HEK293 (cell line): ENCODE measurements at regions not wholly inside any gene's neighbourhood (a gene's known extent, or its start where the extent isn't known, plus 50 kb on each side); places are given as distances from the start of the nearest gene placed in this dataset.

Experiments used
- CTCF ChIA-PET: fragments of 350-600 bp; formaldehyde crosslinking; extraction: SDS; loops from one replicate; lab custom pipeline; 2021; ENCODE audit warnings: antibody characterized with exemption; lab: Yijun Ruan, JAX
- POLR2A ChIA-PET: fragments of 300-600 bp; formaldehyde crosslinking; extraction: SDS; loops from one replicate; lab custom pipeline; 2020; ENCODE audit warnings: antibody characterized with exemption, inconsistent platforms; lab: Yijun Ruan, JAX
- H3K27ac ChIP-seq: fragments of 200-500 bp; sonication (Bioruptor generic); 2 replicates; pipeline ENCODE4 v1.5.1; 2014; ENCODE audit warnings: low read depth, low read length, control low read depth, inconsistent platforms; ENCODE audit errors: extremely low read depth
- H3K36me3 ChIP-seq, 2 experiments: fragments of 200-500 bp in 1 of 2; sonication (Bioruptor generic) in 1 of 2; 1 replicate in 1 of 2; 2 replicates in 1 of 2; pipeline ENCODE4 v1.5.1; 2014 to 2017; ENCODE audit warnings: inconsistent platforms in 2 of 2, low read length in 2 of 2; ENCODE audit not compliant: control insufficient read depth in 2 of 2, insufficient read depth in 1 of 2
- H3K4me1 ChIP-seq: fragments of 200-500 bp; sonication (Bioruptor generic); 2 replicates; pipeline ENCODE4 v1.5.1; 2014; ENCODE audit warnings: mild to moderate bottlenecking, low read length, inconsistent platforms; ENCODE audit not compliant: control insufficient read depth, insufficient read depth
- H3K4me3 ChIP-seq: 2 replicates; pipeline ENCODE4 v1.5.1; 2011; ENCODE audit warnings: low read depth, mild to moderate bottlenecking, control low read depth, low read length, moderate library complexity
- H3K9me3 ChIP-seq: fragments of 200-500 bp; sonication (Bioruptor generic); 2 replicates; pipeline ENCODE4 v1.5.1; 2014; ENCODE audit warnings: low read depth, low read length, inconsistent platforms; ENCODE audit not compliant: control insufficient read depth, insufficient read depth
- GLIS1 ChIP-seq: fragments of 450-650 bp; formaldehyde crosslinking; IDR thresholded peaks from 2 replicates; pipeline ENCODE4 v1.5.1; 2016; ENCODE audit warnings: missing biosample characterization, missing genetic modification characterization
- KLF10 ChIP-seq: fragments of 450-650 bp; IDR thresholded peaks from 2 replicates; pipeline ENCODE4 v1.5.1; 2018; ENCODE audit warnings: missing biosample characterization, mild to moderate bottlenecking, missing genetic modification characterization
- SCRT1 ChIP-seq: fragments of 450-650 bp; formaldehyde crosslinking; IDR thresholded peaks from 2 replicates; pipeline ENCODE4 v1.5.1; 2016; ENCODE audit warnings: missing biosample characterization, missing genetic modification characterization, borderline replicate concordance
- ZNF114 ChIP-seq: fragments of 450-650 bp; formaldehyde crosslinking; IDR thresholded peaks from 2 replicates; pipeline ENCODE4 v1.5.0; 2017; ENCODE audit warnings: missing biosample characterization, missing genetic modification characterization
- ZNF571 ChIP-seq: fragments of 450-650 bp; formaldehyde crosslinking; IDR thresholded peaks from 2 replicates; pipeline ENCODE4 v1.5.0; 2017; ENCODE audit warnings: missing biosample characterization, missing genetic modification characterization
- ZNF658 ChIP-seq: fragments of 450-650 bp; formaldehyde crosslinking; IDR thresholded peaks from 2 replicates; pipeline ENCODE4; 2016; ENCODE audit warnings: missing biosample characterization, missing genetic modification characterization
- ZNF707 ChIP-seq: fragments of 450-650 bp; formaldehyde crosslinking; IDR thresholded peaks from 2 replicates; pipeline ENCODE4 v1.5.1; 2016; ENCODE audit warnings: missing biosample characterization, missing genetic modification characterization
- TF ChIP-seq, protein P1 (sequence below): fragments of 450-650 bp; formaldehyde crosslinking; conservative IDR thresholded peaks from 2 replicates; pipeline ENCODE4 v1.5.1; 2016; ENCODE audit warnings: low read depth, missing biosample characterization, missing genetic modification characterization
- TF ChIP-seq, protein P2 (sequence below): fragments of 450-650 bp; formaldehyde crosslinking; IDR thresholded peaks from 2 replicates; pipeline ENCODE4 v1.5.1; 2017; ENCODE audit warnings: missing biosample characterization, missing genetic modification characterization

DNA sequence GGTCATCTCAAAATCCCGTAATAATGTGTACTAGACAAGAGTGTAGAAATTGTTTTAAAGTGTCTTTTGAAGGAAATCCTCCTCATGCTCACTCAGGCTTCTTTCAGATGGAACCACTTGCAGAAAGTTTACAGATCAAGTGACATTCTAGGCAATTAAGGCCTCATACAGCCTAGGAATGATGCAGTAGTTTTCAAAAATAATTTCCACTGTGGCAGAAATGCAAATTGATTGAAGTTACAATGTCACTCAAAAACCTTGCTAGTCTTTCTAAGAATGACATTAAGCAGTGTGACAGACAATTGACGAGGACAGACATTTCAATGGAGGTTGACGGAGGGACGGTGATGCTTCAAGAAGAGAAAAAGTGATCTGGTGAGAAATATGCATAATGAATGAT lies 53.5 kb upstream of the CDH8 start (continued):
- no peak for TF ChIP-seq KLF10 (tag by site-specific recombination)
- no peak for TF ChIP-seq ZNF114 (tag by site-specific recombination)
- TF ChIP-seq SCRT1 (tag by site-specific recombination): no peak
- TF ChIP-seq ZNF571 (tag by site-specific recombination): no peak
- no peak for TF ChIP-seq ZNF707 (tag by site-specific recombination)
- TF ChIP-seq ZNF658 (tag by site-specific recombination): no peak

DNA sequence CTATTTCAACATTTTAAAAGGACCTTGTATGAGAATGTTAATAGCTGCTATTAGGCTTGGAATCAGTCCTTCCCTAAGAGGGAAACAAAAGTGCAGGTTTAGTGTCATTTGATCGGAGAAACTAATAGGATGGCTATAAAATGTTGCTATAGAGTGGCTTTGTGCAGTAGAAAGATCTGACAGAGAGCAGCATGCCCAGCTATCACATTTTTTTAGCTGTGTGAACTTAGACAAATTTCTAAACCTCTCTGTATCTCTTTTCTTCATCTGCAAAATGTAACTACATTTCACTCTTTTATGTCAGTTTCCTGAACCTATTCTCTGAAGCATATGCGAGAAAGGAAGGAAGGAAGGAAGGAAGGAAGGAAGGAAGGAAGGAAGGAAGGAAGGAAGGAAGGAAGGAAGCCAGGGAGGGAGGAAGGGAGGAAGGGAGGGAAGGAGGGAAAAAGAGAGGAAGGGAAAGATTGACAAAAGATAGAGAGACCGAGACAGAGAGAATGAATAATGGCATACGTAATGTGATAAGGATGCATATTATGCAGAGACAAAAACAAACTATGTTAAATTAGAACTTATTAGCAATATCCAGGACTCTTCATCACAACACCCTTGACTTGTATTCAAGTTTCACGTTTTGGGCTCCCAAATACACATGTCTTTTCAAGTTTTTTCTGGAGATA lies 52.6 kb upstream of the CDH8 start:
- no peaks in the 10 kb centered on the region for H3K9me3 ChIP-seq
- no peak overlapping the region for H3K27ac ChIP-seq
- ChIA-PET CTCF (interaction anchor here (0.5 kb wide), 1 partner anchor 1001 kb away, joined by 4 read pairs; no protein-coding TSS in a partner anchor), POLR2A (no interaction called here)
- no peaks in the 10 kb centered on the region for H3K36me3 ChIP-seq
- no peak overlapping the region for H3K4me3 ChIP-seq
- TF ChIP-seq, protein P1, sequence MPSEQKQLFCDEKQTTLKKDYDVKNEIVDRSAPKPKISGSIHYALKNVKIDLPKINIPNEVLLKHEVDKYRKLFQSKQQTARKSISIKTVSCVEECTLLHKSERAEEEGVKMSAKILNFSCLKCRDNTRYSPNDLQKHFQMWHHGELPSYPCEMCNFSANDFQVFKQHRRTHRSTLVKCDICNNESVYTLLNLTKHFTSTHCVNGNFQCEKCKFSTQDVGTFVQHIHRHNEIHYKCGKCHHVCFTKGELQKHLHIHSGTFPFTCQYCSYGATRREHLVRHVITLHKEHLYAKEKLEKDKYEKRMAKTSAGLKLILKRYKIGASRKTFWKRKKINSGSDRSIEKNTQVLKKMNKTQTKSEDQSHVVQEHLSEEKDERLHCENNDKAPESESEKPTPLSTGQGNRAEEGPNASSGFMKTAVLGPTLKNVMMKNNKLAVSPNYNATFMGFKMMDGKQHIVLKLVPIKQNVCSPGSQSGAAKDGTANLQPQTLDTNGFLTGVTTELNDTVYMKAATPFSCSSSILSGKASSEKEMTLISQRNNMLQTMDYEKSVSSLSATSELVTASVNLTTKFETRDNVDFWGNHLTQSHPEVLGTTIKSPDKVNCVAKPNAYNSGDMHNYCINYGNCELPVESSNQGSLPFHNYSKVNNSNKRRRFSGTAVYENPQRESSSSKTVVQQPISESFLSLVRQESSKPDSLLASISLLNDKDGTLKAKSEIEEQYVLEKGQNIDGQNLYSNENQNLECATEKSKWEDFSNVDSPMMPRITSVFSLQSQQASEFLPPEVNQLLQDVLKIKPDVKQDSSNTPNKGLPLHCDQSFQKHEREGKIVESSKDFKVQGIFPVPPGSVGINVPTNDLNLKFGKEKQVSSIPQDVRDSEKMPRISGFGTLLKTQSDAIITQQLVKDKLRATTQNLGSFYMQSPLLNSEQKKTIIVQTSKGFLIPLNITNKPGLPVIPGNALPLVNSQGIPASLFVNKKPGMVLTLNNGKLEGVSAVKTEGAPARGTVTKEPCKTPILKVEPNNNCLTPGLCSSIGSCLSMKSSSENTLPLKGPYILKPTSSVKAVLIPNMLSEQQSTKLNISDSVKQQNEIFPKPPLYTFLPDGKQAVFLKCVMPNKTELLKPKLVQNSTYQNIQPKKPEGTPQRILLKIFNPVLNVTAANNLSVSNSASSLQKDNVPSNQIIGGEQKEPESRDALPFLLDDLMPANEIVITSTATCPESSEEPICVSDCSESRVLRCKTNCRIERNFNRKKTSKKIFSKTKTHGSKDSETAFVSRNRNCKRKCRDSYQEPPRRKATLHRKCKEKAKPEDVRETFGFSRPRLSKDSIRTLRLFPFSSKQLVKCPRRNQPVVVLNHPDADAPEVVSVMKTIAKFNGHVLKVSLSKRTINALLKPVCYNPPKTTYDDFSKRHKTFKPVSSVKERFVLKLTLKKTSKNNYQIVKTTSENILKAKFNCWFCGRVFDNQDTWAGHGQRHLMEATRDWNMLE (tag by site-specific recombination): no peak
- TF ChIP-seq, protein P2, sequence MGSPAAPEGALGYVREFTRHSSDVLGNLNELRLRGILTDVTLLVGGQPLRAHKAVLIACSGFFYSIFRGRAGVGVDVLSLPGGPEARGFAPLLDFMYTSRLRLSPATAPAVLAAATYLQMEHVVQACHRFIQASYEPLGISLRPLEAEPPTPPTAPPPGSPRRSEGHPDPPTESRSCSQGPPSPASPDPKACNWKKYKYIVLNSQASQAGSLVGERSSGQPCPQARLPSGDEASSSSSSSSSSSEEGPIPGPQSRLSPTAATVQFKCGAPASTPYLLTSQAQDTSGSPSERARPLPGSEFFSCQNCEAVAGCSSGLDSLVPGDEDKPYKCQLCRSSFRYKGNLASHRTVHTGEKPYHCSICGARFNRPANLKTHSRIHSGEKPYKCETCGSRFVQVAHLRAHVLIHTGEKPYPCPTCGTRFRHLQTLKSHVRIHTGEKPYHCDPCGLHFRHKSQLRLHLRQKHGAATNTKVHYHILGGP (tag by site-specific recombination): no peak
- TF ChIP-seq GLIS1 (tag by site-specific recombination): no peak
- no peaks in the 10 kb centered on the region for H3K4me1 ChIP-seq
